ENCODE measurements at regions not wholly inside any gene's neighbourhood (a gene's known extent, or its start where the extent isn't known, plus 50 kb on each side); places are given as distances from the start of the nearest gene placed in this dataset.
"Not testable (repeated sequence)": the region's sequence is repeated elsewhere in the genome, so short reads cannot be mapped to it uniquely, and the experiment has no call there.

- Mint-ChIP-seq H3K27me3 (no peaks in the 10 kb centered on the region), H3K4me3 (no peak overlapping the region), H3K4me1 (no peaks in the 10 kb centered on the region), H3K27ac (no peak overlapping the region), H3K9me3 (peaks cover 3% of the 10 kb centered on the region), H3K36me3 (no peaks in the 10 kb centered on the region)
- no peak for DNase-seq
Measured at GRCh38 chr4:167785523-167785922, 306.8 kb upstream of the ANXA10 start.

GRCh38 chr4:167786504-167786903, 305.8 kb upstream of the ANXA10 start:
- H3K27ac Mint-ChIP-seq, result no peak overlapping the region
- no peaks in the 10 kb centered on the region for H3K36me3 Mint-ChIP-seq
- no peak overlapping the region for H3K4me3 Mint-ChIP-seq
- peaks cover 2% of the 10 kb centered on the region for H3K9me3 Mint-ChIP-seq
- no peaks in the 10 kb centered on the region for H3K27me3 Mint-ChIP-seq
- DNase-seq, result no peak
- no peaks in the 10 kb centered on the region for H3K4me1 Mint-ChIP-seq

- H3K4me1 Mint-ChIP-seq, result no peaks in the 10 kb centered on the region
- no peaks in the 10 kb centered on the region for H3K36me3 Mint-ChIP-seq
- no peak for DNase-seq
- H3K9me3 Mint-ChIP-seq, result no peaks in the 10 kb centered on the region
- no peak overlapping the region for H3K27ac Mint-ChIP-seq
- H3K4me3 Mint-ChIP-seq, result no peak overlapping the region
- H3K27me3 Mint-ChIP-seq, result no peaks in the 10 kb centered on the region
Measured at GRCh38 chr4:167787231-167787630, 305.1 kb upstream of the ANXA10 start.

- Mint-ChIP-seq H3K27ac (no peak overlapping the region), H3K4me3 (no peak overlapping the region), H3K27me3 (no peaks in the 10 kb centered on the region), H3K9me3 (no peaks in the 10 kb centered on the region), H3K36me3 (no peaks in the 10 kb centered on the region), H3K4me1 (no peaks in the 10 kb centered on the region)
- DNase-seq, result no peak
Measured at GRCh38 chr4:167802463-167803212, 289.7 kb upstream of the ANXA10 start.

GRCh38 chr4:167811958-167812357, 280.4 kb upstream of the ANXA10 start:
- peaks cover 14% of the 10 kb centered on the region for H3K9me3 Mint-ChIP-seq
- H3K4me3 Mint-ChIP-seq, result no peak overlapping the region
- no peaks in the 10 kb centered on the region for H3K4me1 Mint-ChIP-seq
- no peaks in the 10 kb centered on the region for H3K36me3 Mint-ChIP-seq
- no peak for DNase-seq
- no peaks in the 10 kb centered on the region for H3K27me3 Mint-ChIP-seq
- no peak overlapping the region for H3K27ac Mint-ChIP-seq

- no peaks in the 10 kb centered on the region for H3K4me1 Mint-ChIP-seq
- DNase-seq, result no peak
- no peaks in the 10 kb centered on the region for H3K9me3 Mint-ChIP-seq
- H3K36me3 Mint-ChIP-seq, result no peaks in the 10 kb centered on the region
- H3K4me3 Mint-ChIP-seq, result no peak overlapping the region
- H3K27ac Mint-ChIP-seq, result no peak overlapping the region
- H3K27me3 Mint-ChIP-seq, result no peaks in the 10 kb centered on the region
Measured at GRCh38 chr4:167826281-167826680, 266.1 kb upstream of the ANXA10 start.

- no peak overlapping the region for H3K4me3 Mint-ChIP-seq
- no peaks in the 10 kb centered on the region for H3K4me1 Mint-ChIP-seq
- no peak overlapping the region for H3K27ac Mint-ChIP-seq
- H3K36me3 Mint-ChIP-seq, result no peaks in the 10 kb centered on the region
- H3K9me3 Mint-ChIP-seq, result no peaks in the 10 kb centered on the region
- no peaks in the 10 kb centered on the region for H3K27me3 Mint-ChIP-seq
- DNase-seq, result no peak
Measured at GRCh38 chr4:167831855-167832254, 260.5 kb upstream of the ANXA10 start.

GRCh38 chr4:167838686-167839085, 253.7 kb upstream of the ANXA10 start:
- H3K4me1 Mint-ChIP-seq, result no peaks in the 10 kb centered on the region
- DNase-seq, result no peak
- H3K27ac Mint-ChIP-seq, result no peak overlapping the region
- no peak overlapping the region for H3K4me3 Mint-ChIP-seq
- no peaks in the 10 kb centered on the region for H3K9me3 Mint-ChIP-seq
- no peaks in the 10 kb centered on the region for H3K27me3 Mint-ChIP-seq
- no peaks in the 10 kb centered on the region for H3K36me3 Mint-ChIP-seq

GRCh38 chr4:167842487-167842886, 249.8 kb upstream of the ANXA10 start:
- Mint-ChIP-seq H3K27ac (no peak overlapping the region), H3K4me3 (no peak overlapping the region), H3K36me3 (no peaks in the 10 kb centered on the region), H3K27me3 (no peaks in the 10 kb centered on the region), H3K9me3 (peaks cover 1% of the 10 kb centered on the region), H3K4me1 (no peaks in the 10 kb centered on the region)
- DNase-seq, result no peak

- H3K4me1 Mint-ChIP-seq, result no peaks in the 10 kb centered on the region
- no peak overlapping the region for H3K27ac Mint-ChIP-seq
- peaks cover 4% of the 10 kb centered on the region for H3K27me3 Mint-ChIP-seq
Measured at GRCh38 chr4:167854881-167855280, 237.5 kb upstream of the ANXA10 start.

GRCh38 chr4:167858127-167858526, 234.2 kb upstream of the ANXA10 start:
- H3K27ac Mint-ChIP-seq, DNase-seq, H3K4me1 Mint-ChIP-seq, H3K9me3 Mint-ChIP-seq, H3K36me3 Mint-ChIP-seq, H3K27me3 Mint-ChIP-seq, H3K4me3 Mint-ChIP-seq: not testable (repeated sequence)

More at GRCh38 chr4:167854881-167855280, 237.5 kb upstream of the ANXA10 start:
- Mint-ChIP-seq H3K4me3 (no peak overlapping the region), H3K9me3 (peaks cover 3% of the 10 kb centered on the region), H3K36me3 (no peaks in the 10 kb centered on the region)
- DNase-seq, result no peak

GRCh38 chr4:167867191-167867590, 225.1 kb upstream of the ANXA10 start:
- Mint-ChIP-seq H3K4me3 (no peak overlapping the region), H3K4me1 (no peaks in the 10 kb centered on the region)
- no peak for DNase-seq

GRCh38 chr4:167868163-167868562, 224.2 kb upstream of the ANXA10 start:
- no peak overlapping the region for H3K4me3 Mint-ChIP-seq
- H3K27me3 Mint-ChIP-seq, result no peaks in the 10 kb centered on the region
- DNase-seq, result no peak
- no peak overlapping the region for H3K27ac Mint-ChIP-seq
- H3K4me1 Mint-ChIP-seq, result no peaks in the 10 kb centered on the region
- H3K9me3 Mint-ChIP-seq, result no peaks in the 10 kb centered on the region
- no peaks in the 10 kb centered on the region for H3K36me3 Mint-ChIP-seq

More at GRCh38 chr4:167867191-167867590, 225.1 kb upstream of the ANXA10 start:
- Mint-ChIP-seq H3K27ac (no peak overlapping the region), H3K9me3 (no peaks in the 10 kb centered on the region), H3K27me3 (no peaks in the 10 kb centered on the region), H3K36me3 (no peaks in the 10 kb centered on the region)

- H3K4me1 Mint-ChIP-seq, result no peaks in the 10 kb centered on the region
- DNase-seq, result no peak
- H3K4me3 Mint-ChIP-seq, result no peak overlapping the region
- H3K36me3 Mint-ChIP-seq, result no peaks in the 10 kb centered on the region
- no peaks in the 10 kb centered on the region for H3K9me3 Mint-ChIP-seq
- H3K27me3 Mint-ChIP-seq, result no peaks in the 10 kb centered on the region
- H3K27ac Mint-ChIP-seq, result no peak overlapping the region
Measured at GRCh38 chr4:167873496-167873895, 218.8 kb upstream of the ANXA10 start.

- H3K4me3 Mint-ChIP-seq, H3K27ac Mint-ChIP-seq, DNase-seq, H3K4me1 Mint-ChIP-seq, H3K9me3 Mint-ChIP-seq, H3K27me3 Mint-ChIP-seq, H3K36me3 Mint-ChIP-seq: not testable (repeated sequence)
Measured at GRCh38 chr4:167876091-167876490, 216.2 kb upstream of the ANXA10 start.

GRCh38 chr4:167877826-167878225, 214.5 kb upstream of the ANXA10 start:
- not testable (repeated sequence) for H3K4me1 Mint-ChIP-seq, H3K27me3 Mint-ChIP-seq

More at GRCh38 chr4:167877826-167878225, 214.5 kb upstream of the ANXA10 start:
- not testable (repeated sequence) for H3K36me3 Mint-ChIP-seq, DNase-seq, H3K4me3 Mint-ChIP-seq, H3K9me3 Mint-ChIP-seq, H3K27ac Mint-ChIP-seq

Measured in activated naive CD8-positive, alpha-beta T cell treated with anti-CD3 and anti-CD28 coated beads for 36 hours (primary cell).